Hepatocyte (in vitro differentiated cells): ENCODE measurements at regions not wholly inside any gene's neighbourhood (a gene's known extent, or its start where the extent isn't known, plus 50 kb on each side); places are given as distances from the start of the nearest gene placed in this dataset.

ENCODE experiments used
- EZH2 ChIP-seq: fragments of 200-600 bp; sonication (generic); IDR thresholded peaks from 2 replicates; pipeline ENCODE4 v1.6.1; 2016; ENCODE audit warnings: antibody characterized with exemption, mild to moderate bottlenecking, borderline replicate concordance
- EZH2phosphoT487 ChIP-seq: fragments of 200-600 bp; sonication (generic); IDR thresholded peaks from one replicate; pipeline ENCODE4 v1.6.1; 2018; ENCODE audit warnings: antibody characterized with exemption, mild to moderate bottlenecking, low read depth, moderate library complexity; ENCODE audit not compliant: unreplicated experiment, severe bottlenecking
- TF ChIP-seq, protein P1 (sequence below): fragments of 200-600 bp; sonication (generic); IDR thresholded peaks from 2 replicates; pipeline ENCODE4 v1.5.1; 2016; ENCODE audit warnings: antibody characterized with exemption, mild to moderate bottlenecking; ENCODE audit not compliant: poor library complexity

DNA sequence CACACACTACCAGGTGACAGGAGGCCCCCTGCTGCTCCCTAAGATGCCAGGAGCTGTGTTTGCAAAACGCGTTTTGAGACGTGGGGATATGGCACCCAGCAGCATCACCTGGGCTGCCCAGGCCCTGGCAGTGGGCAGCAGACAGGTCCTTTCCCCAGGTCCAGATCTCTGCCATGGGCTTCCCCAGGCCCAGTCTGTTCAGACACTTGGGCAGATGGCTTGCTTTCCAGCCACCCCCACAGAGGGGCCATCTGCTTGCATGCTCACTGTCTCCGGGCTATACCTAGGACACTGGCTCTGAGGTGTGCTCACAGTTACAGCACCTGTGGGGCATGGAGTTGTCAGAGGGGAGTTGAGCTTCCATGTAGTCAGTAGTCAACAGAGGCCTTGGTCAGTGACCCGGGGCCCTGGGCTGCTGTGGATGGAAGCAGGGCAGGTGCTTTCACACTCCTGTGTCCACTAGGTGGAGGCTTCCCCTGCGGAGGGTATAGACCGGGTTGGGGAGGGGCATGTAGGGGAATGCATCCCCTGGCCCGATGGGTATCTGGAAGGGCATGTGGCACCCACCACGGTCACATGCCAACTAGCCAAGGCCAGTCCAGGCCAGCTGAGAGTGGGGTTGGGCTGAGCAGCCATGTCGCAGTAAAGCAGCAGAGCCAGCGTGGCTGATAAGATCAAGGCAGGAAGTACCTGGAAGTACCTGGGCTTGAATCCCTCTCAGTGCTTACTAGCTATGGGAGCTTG, 185.4 kb upstream of the SLC24A3 start:
- TF ChIP-seq EZH2, result no peak
- TF ChIP-seq, protein P1, sequence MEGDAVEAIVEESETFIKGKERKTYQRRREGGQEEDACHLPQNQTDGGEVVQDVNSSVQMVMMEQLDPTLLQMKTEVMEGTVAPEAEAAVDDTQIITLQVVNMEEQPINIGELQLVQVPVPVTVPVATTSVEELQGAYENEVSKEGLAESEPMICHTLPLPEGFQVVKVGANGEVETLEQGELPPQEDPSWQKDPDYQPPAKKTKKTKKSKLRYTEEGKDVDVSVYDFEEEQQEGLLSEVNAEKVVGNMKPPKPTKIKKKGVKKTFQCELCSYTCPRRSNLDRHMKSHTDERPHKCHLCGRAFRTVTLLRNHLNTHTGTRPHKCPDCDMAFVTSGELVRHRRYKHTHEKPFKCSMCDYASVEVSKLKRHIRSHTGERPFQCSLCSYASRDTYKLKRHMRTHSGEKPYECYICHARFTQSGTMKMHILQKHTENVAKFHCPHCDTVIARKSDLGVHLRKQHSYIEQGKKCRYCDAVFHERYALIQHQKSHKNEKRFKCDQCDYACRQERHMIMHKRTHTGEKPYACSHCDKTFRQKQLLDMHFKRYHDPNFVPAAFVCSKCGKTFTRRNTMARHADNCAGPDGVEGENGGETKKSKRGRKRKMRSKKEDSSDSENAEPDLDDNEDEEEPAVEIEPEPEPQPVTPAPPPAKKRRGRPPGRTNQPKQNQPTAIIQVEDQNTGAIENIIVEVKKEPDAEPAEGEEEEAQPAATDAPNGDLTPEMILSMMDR, result no peak
- TF ChIP-seq EZH2phosphoT487, result no peak
